ENCODE measurements at regions not wholly inside any gene's neighbourhood (a gene's known extent, or its start where the extent isn't known, plus 50 kb on each side); places are given as distances from the start of the nearest gene placed in this dataset.

- DNase-seq, result no peak
These were observed 145.4 kb upstream of the CNR1 start for GRCh38 chr6:88311561-88311960.

- DNase-seq, result no peak
These were observed 138.4 kb upstream of the CNR1 start for GRCh38 chr6:88304520-88304919.

- no peak for DNase-seq
These were observed 136.7 kb upstream of the CNR1 start for GRCh38 chr6:88302769-88303225.

GRCh38 chr6:88301888-88302768 is 136.0 kb upstream of the CNR1 start:
- DNase-seq, result no peak

- DNase-seq, result no peak
These were observed 135.1 kb upstream of the CNR1 start for GRCh38 chr6:88301256-88301655.

GRCh38 chr6:88298066-88298845 is 132.1 kb upstream of the CNR1 start:
- no peak for DNase-seq

- DNase-seq, result no peak
These were observed 130.5 kb upstream of the CNR1 start for GRCh38 chr6:88296694-88297093.

GRCh38 chr6:88295663-88296062 is 129.5 kb upstream of the CNR1 start:
- no peak for DNase-seq

- no peak for DNase-seq
These were observed 128.6 kb upstream of the CNR1 start for GRCh38 chr6:88294702-88295101.

- no peak for DNase-seq
These were observed 124.3 kb upstream of the CNR1 start for GRCh38 chr6:88290411-88290810.

- DNase-seq, result no peak
These were observed 121.5 kb upstream of the CNR1 start for GRCh38 chr6:88287696-88288095.

- DNase-seq, result no peak
These were observed 110.2 kb upstream of the CNR1 start for GRCh38 chr6:88276331-88276730.

- DNase-seq, result peak; percentile 33
These were observed 102.4 kb upstream of the CNR1 start for GRCh38 chr6:88268508-88268907.

- no peak for DNase-seq
These were observed 100.0 kb upstream of the CNR1 start for GRCh38 chr6:88266126-88266525.

GRCh38 chr6:88263591-88263990 is 97.4 kb upstream of the CNR1 start:
- no peak for DNase-seq

GRCh38 chr6:88262332-88262731 is 96.2 kb upstream of the CNR1 start:
- DNase-seq, result no peak

- no peak for DNase-seq
These were observed 85.2 kb upstream of the CNR1 start for GRCh38 chr6:88251301-88251700.

GRCh38 chr6:88248709-88249321 is 82.7 kb upstream of the CNR1 start:
- DNase-seq, result no peak

- no peak for DNase-seq
These were observed 80.5 kb upstream of the CNR1 start for GRCh38 chr6:88246654-88247053.

GRCh38 chr6:88244721-88245120 is 78.6 kb upstream of the CNR1 start:
- DNase-seq, result no peak

- no peak for DNase-seq
These were observed 72.8 kb upstream of the CNR1 start for GRCh38 chr6:88238901-88239300.

- peak; percentile 5 for DNase-seq
These were observed 71.9 kb upstream of the CNR1 start for GRCh38 chr6:88238065-88238464.

Measured in left kidney (tissue), 1 donor.